WTC11 (cell line): ENCODE measurements at regions not wholly inside any gene's neighbourhood (a gene's known extent, or its start where the extent isn't known, plus 50 kb on each side); places are given as distances from the start of the nearest gene placed in this dataset.

Experiments used
- ATF2 ChIP-seq: sonication (generic); formaldehyde crosslinking; IDR thresholded peaks from 2 replicates; pipeline ENCODE4 v1.8.1; 2022; ENCODE audit warnings: low read depth, missing genetic modification reagents, borderline replicate concordance
- CBFB ChIP-seq: sonication (generic); formaldehyde crosslinking; IDR thresholded peaks from 2 replicates; pipeline ENCODE4 v1.8.1; 2022; ENCODE audit warnings: mild to moderate bottlenecking, low read depth, missing genetic modification reagents
- CTCF ChIP-seq: fragments of 200-600 bp; IDR thresholded peaks from 2 replicates; pipeline ENCODE4 v1.8.0; 2022; ENCODE audit warnings: antibody characterized with exemption
- FOXP4 ChIP-seq: sonication (generic); formaldehyde crosslinking; IDR thresholded peaks from 2 replicates; pipeline ENCODE4 v1.8.0; 2022; ENCODE audit warnings: mild to moderate bottlenecking, missing genetic modification reagents
- MAX ChIP-seq: sonication (generic); formaldehyde crosslinking; IDR thresholded peaks from 2 replicates; pipeline ENCODE4 v1.8.0; 2022; ENCODE audit warnings: mild to moderate bottlenecking, missing genetic modification reagents
- NR1H2 ChIP-seq: sonication (generic); formaldehyde crosslinking; IDR thresholded peaks from 2 replicates; pipeline ENCODE4 v1.9.0; 2021; ENCODE audit warnings: mild to moderate bottlenecking, moderate library complexity, missing genetic modification reagents
- NR3C1 ChIP-seq: sonication (generic); formaldehyde crosslinking; conservative IDR thresholded peaks from 2 replicates; pipeline ENCODE4 v1.8.1; 2023; ENCODE audit warnings: low read depth, mild to moderate bottlenecking, missing genetic modification reagents
- PREB ChIP-seq: sonication (generic); formaldehyde crosslinking; IDR thresholded peaks from 2 replicates; pipeline ENCODE4 v1.8.1; 2022; ENCODE audit warnings: mild to moderate bottlenecking, missing genetic modification reagents, moderate library complexity, borderline replicate concordance
- STAT6 ChIP-seq: sonication (generic); formaldehyde crosslinking; conservative IDR thresholded peaks from 2 replicates; pipeline ENCODE4 v1.8.1; 2023; ENCODE audit warnings: mild to moderate bottlenecking, low read depth, missing genetic modification reagents, moderate library complexity
- TEAD4 ChIP-seq: sonication (generic); formaldehyde crosslinking; IDR thresholded peaks from 2 replicates; pipeline ENCODE4 v1.8.0; 2022; ENCODE audit warnings: mild to moderate bottlenecking, missing genetic modification reagents

GRCh38 chr7:156460858-156461627 lies 179.5 kb upstream of the RNF32 start:
- TF ChIP-seq TEAD4 (no peak), CTCF (no peak), NR1H2 (CRISPR knock-in tag) (no peak), PREB (CRISPR knock-in tag) (no peak), ATF2 (CRISPR knock-in tag) (no peak), CBFB (CRISPR knock-in tag) (no peak), NR3C1 (CRISPR knock-in tag) (no peak), MAX (CRISPR knock-in tag) (no peak), FOXP4 (CRISPR knock-in tag) (no peak), STAT6 (CRISPR knock-in tag) (no peak)
